NT2/D1 (cell line): ENCODE measurements at regions not wholly inside any gene's neighbourhood (a gene's known extent, or its start where the extent isn't known, plus 50 kb on each side); places are given as distances from the start of the nearest gene placed in this dataset.

Experiments
- SUZ12 ChIP-seq: IDR thresholded peaks from 2 replicates; pipeline ENCODE4 v1.6.1; 2011; ENCODE audit not compliant: insufficient read length, insufficient read depth; ENCODE audit errors: extremely low read depth
- YY1 ChIP-seq: IDR thresholded peaks from 2 replicates; pipeline ENCODE4 v1.6.1; 2011; ENCODE audit not compliant: insufficient read length, insufficient read depth
- ZNF274 ChIP-seq: IDR thresholded peaks from 2 replicates; pipeline ENCODE4 v1.6.1; 2011; ENCODE audit warnings: mild to moderate bottlenecking, low read depth, low read length

- TF ChIP-seq YY1 (no peak), ZNF274 (no peak), SUZ12 (no peak)
These were observed 125.1 kb downstream of the SUDS3 start for GRCh38 chr12:118501489-118501888.
